Keratinocyte (primary cell): ENCODE measurements at regions not wholly inside any gene's neighbourhood (a gene's known extent, or its start where the extent isn't known, plus 50 kb on each side); places are given as distances from the start of the nearest gene placed in this dataset.

Experiments
- DNase-seq: peaks from one replicate; pipeline ENCODE4 v3.0.0-alpha.2; 2011; ENCODE audit warnings: low read depth, missing footprints, low spot score
- FAIRE-seq: peaks from 2 replicates; lab custom pipeline; 2011; peaks lifted over from hg19 to GRCh38; lab: Jason Lieb, UNC
- H2AFZ ChIP-seq: 2 replicates; pipeline ENCODE4 v1.6.0; 2012; ENCODE audit warnings: low read length, control low read depth, inconsistent platforms; ENCODE audit not compliant: control insufficient read depth
- H3K27ac ChIP-seq: 2 replicates; pipeline ENCODE4 v1.5.1; 2011; ENCODE audit warnings: low read length; ENCODE audit not compliant: control insufficient read depth, insufficient read depth
- H3K27me3 ChIP-seq: 3 replicates; pipeline ENCODE4 v1.6.0; 2011; ENCODE audit warnings: low read length; ENCODE audit not compliant: control insufficient read depth, insufficient read depth; ENCODE audit errors: extremely low read depth
- H3K36me3 ChIP-seq, 2 experiments: 2 replicates in 1 of 2; 3 replicates in 1 of 2; pipeline ENCODE4 v1.5.1; 2011; ENCODE audit warnings: low read length in 2 of 2, mild to moderate bottlenecking in 1 of 2; ENCODE audit not compliant: control insufficient read depth in 2 of 2, insufficient read depth in 2 of 2; ENCODE audit errors: extremely low read depth in 1 of 2
- H3K4me1 ChIP-seq: 3 replicates; pipeline ENCODE4 v1.5.1; 2011; ENCODE audit warnings: low read length; ENCODE audit not compliant: control insufficient read depth, insufficient read depth; ENCODE audit errors: extremely low read depth
- H3K4me2 ChIP-seq: 3 replicates; pipeline ENCODE4 v1.6.0; 2011; ENCODE audit warnings: low read depth, low read length; ENCODE audit not compliant: control insufficient read depth, insufficient read depth; ENCODE audit errors: extremely low read depth
- H3K4me3 ChIP-seq, 3 experiments: fragments of 200-600 bp in 1 of 3; sonication (generic) in 1 of 3; 2 replicates in 2 of 3; 3 replicates in 1 of 3; pipeline ENCODE4 v1.5.1; 2011 to 2016; ENCODE audit warnings: low read length in 3 of 3, mild to moderate bottlenecking in 3 of 3, control low read depth in 2 of 3, inconsistent platforms in 1 of 3, low read depth in 1 of 3, mixed read lengths in 1 of 3, mixed run types in 1 of 3, moderate library complexity in 1 of 3; ENCODE audit not compliant: control insufficient read depth in 2 of 3, insufficient read depth in 2 of 3; ENCODE audit errors: extremely low read depth in 1 of 3
- H3K79me2 ChIP-seq: 2 replicates; pipeline ENCODE4 v1.6.0; 2012; ENCODE audit warnings: low read length; ENCODE audit not compliant: control insufficient read depth, insufficient read depth
- H3K9ac ChIP-seq: 3 replicates; pipeline ENCODE4 v1.6.0; 2011; ENCODE audit warnings: low read length; ENCODE audit not compliant: control insufficient read depth, insufficient read depth; ENCODE audit errors: extremely low read depth
- H3K9me1 ChIP-seq: 3 replicates; pipeline ENCODE4 v1.6.0; 2011; ENCODE audit warnings: low read length; ENCODE audit not compliant: control insufficient read depth, insufficient read depth; ENCODE audit errors: extremely low read depth
- H3K9me3 ChIP-seq: 2 replicates; pipeline ENCODE4 v1.5.1; 2012; ENCODE audit warnings: low read depth, low read length; ENCODE audit not compliant: control insufficient read depth
- H4K20me1 ChIP-seq: 3 replicates; pipeline ENCODE4 v1.6.0; 2011; ENCODE audit warnings: low read length; ENCODE audit not compliant: control insufficient read depth, insufficient read depth; ENCODE audit errors: extremely low read depth
- CTCF ChIP-seq, 3 experiments: IDR thresholded peaks in 1 of 3; conservative IDR thresholded peaks in 1 of 3; optimal IDR thresholded peaks in 1 of 3; 2 replicates in 2 of 3; 3 replicates in 1 of 3; pipeline versions ENCODE3 to v1.5.1; 2011; ENCODE audit warnings: low read length in 3 of 3, mild to moderate bottlenecking in 3 of 3, moderate library complexity in 2 of 3, control low read depth in 1 of 3, inconsistent platforms in 1 of 3; ENCODE audit not compliant: insufficient read depth in 2 of 3; ENCODE audit errors: extremely low read depth in 1 of 3
- EZH2 ChIP-seq: IDR thresholded peaks from one replicate; pipeline ENCODE4 v1.6.1; 2012; ENCODE audit warnings: inconsistent platforms, mild to moderate bottlenecking, low read length, moderate library complexity
- dilution Hi-C: fragments of 300-500 bp; cut with MboI; formaldehyde crosslinking; loops from one replicate; pipeline ENCODE4 v1.7.0; 2020; ENCODE audit warnings: low sequenced_read_pairs; ENCODE audit not compliant: extremely low pct_ligation_motif_present

DNA sequence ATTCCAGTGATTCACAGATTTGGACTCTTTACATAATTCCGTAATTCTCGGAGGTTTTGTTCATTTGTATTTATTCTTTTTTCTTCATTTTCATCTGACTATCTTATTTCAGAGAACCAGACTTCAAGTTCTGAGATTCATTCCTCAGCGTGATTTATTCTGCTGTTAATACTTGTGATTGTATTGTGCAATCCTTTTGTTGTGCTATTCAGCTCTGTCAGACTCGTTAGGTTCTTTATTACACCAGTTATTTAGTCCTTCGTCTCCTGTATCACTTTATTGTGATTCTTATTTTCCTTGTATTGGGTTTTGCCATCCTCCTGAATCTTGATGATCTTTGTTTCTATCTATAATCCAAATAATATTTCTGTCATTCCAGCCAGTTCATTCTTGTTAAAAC, 529.3 kb upstream of the LRRTM4 start:
- dilution Hi-C loops, result no loop called here
- H3K9me1 ChIP-seq, result no peaks in the 10 kb centered on the region

GRCh38 chr2:78056976-78057375, 534.8 kb upstream of the LRRTM4 start:
- Histone ChIP-seq H3K9me1 (no peaks in the 10 kb centered on the region), H3K27ac (no peak overlapping the region), H3K4me1 (no peaks in the 10 kb centered on the region), H3K9me3 (peaks cover 2% of the 10 kb centered on the region), H2AFZ (no peak overlapping the region), H3K79me2 (no peaks in the 10 kb centered on the region), H3K4me2 (no peak overlapping the region), H4K20me1 (no peaks in the 10 kb centered on the region), H3K4me3 (no peak overlapping the region), H3K9ac (no peak overlapping the region), H3K27me3 (no peaks in the 10 kb centered on the region), H3K36me3 (no peaks in the 10 kb centered on the region)
- DNase-seq (no peak), FAIRE-seq (no peak)
- dilution Hi-C loops, result no loop called here
- TF ChIP-seq EZH2, result no peak
- TF ChIP-seq CTCF (optimal IDR thresholded peaks at IDR 0.05 in 1 of 3, IDR thresholded peaks at IDR 0.05 in 1 of 3, conservative IDR thresholded peaks at IDR 0.05 in 1 of 3; ENCODE audit: extremely low read depth in 1 of 3, insufficient read depth in 2 of 3, low read length in 3 of 3), result no peak

More for the DNA sequence above, 529.3 kb upstream of the LRRTM4 start:
- Histone ChIP-seq H3K27me3 (no peaks in the 10 kb centered on the region), H3K4me2 (no peak overlapping the region), H3K36me3 (no peaks in the 10 kb centered on the region), H2AFZ (no peak overlapping the region), H3K4me3 (no peak overlapping the region), H3K4me1 (no peaks in the 10 kb centered on the region), H3K9me3 (no peaks in the 10 kb centered on the region), H4K20me1 (no peaks in the 10 kb centered on the region), H3K9ac (no peak overlapping the region), H3K79me2 (no peaks in the 10 kb centered on the region), H3K27ac (no peak overlapping the region)
- DNase-seq (no peak), FAIRE-seq (no peak)
- no peak for TF ChIP-seq EZH2
- no peak for TF ChIP-seq CTCF (optimal IDR thresholded peaks at IDR 0.05 in 1 of 3, IDR thresholded peaks at IDR 0.05 in 1 of 3, conservative IDR thresholded peaks at IDR 0.05 in 1 of 3; ENCODE audit: extremely low read depth in 1 of 3, insufficient read depth in 2 of 3, low read length in 3 of 3)
